ENCODE measurements at regions not wholly inside any gene's neighbourhood (a gene's known extent, or its start where the extent isn't known, plus 50 kb on each side); places are given as distances from the start of the nearest gene placed in this dataset.

DNA sequence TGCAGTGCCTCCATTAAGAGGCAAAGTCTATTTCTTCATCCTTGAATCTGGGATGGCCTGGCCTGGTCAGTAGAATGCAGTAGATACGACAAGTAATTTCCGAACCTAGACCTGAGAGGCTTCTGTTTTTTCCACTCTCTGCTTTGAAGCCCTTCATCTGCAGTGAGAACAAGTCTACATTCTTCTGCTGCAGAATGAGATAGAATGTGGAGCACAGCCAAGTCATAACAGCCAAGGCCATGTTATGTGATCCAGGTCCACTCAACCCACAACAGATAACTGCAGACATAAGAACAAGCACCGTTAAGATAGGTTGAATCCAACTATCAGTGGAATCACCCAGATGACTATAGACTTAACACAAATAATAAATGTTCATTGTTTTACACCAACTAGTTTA lies 1297.7 kb downstream of the C4orf33 start:
- intact Hi-C loops (cut with DNase I), result no loop called here
- H3K27me3 ChIP-seq, result no peaks in the 10 kb centered on the region
- H3K36me3 ChIP-seq, result no peaks in the 10 kb centered on the region
- no peak overlapping the region for H3K4me3 ChIP-seq
- H3K4me1 ChIP-seq, result no peaks in the 10 kb centered on the region
- TF ChIP-seq POLR2A (IDR thresholded peaks at IDR 0.05) (no peak), CTCF (IDR thresholded peaks at IDR 0.05) (no peak)
- DNase-seq, result no peak
- H3K27ac ChIP-seq, result no peak overlapping the region
- no peaks in the 10 kb centered on the region for H3K9me3 ChIP-seq
- 66 to 79% methylated on average over 3 of the region's 3 CpGs for WGBS, 2 donors

GRCh38 chr4:130395871-130396270 lies 1299.9 kb downstream of the C4orf33 start:
- H3K27me3 ChIP-seq, result no peaks in the 10 kb centered on the region
- H3K36me3 ChIP-seq, result no peaks in the 10 kb centered on the region
- TF ChIP-seq POLR2A (IDR thresholded peaks at IDR 0.05), result no peak
- no peak for TF ChIP-seq CTCF (IDR thresholded peaks at IDR 0.05)
- intact Hi-C loops (cut with DNase I), result no loop called here
- DNase-seq, result no peak
- H3K9me3 ChIP-seq, result no peaks in the 10 kb centered on the region
- H3K4me1 ChIP-seq, result no peaks in the 10 kb centered on the region
- H3K27ac ChIP-seq, result no peak overlapping the region
- no peak overlapping the region for H3K4me3 ChIP-seq
- 33 to 39% methylated on average over 2 of the region's 2 CpGs for WGBS, 2 donors

DNA sequence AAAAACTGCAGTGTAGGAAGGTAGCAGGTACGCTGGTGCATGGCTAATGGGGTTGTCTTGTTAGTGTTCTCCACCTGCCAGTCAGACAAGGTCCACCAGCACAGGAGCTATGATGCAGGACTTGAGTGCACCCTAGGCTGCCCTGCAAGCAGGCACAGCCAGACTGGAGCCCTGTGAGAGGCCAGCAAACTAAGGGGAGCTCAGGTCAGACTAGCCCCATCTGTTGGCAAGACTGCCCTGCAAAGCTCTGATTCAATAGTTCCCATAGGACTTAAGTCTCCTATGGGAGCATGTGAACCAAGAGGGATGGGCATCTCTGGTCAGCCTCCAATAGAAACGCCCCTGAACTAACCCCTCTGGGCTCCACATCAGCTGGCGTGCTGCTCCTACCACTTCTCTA lies 1307.3 kb downstream of the C4orf33 start:
- WGBS, 2 donors, result 44 to 53% methylated on average over 3 of the region's 3 CpGs
- TF ChIP-seq POLR2A (IDR thresholded peaks at IDR 0.05) (no peak), CTCF (IDR thresholded peaks at IDR 0.05) (no peak)
- intact Hi-C loops (cut with DNase I), result no loop called here
- Histone ChIP-seq H3K4me1 (no peaks in the 10 kb centered on the region), H3K9me3 (no peaks in the 10 kb centered on the region), H3K36me3 (no peaks in the 10 kb centered on the region), H3K4me3 (no peak overlapping the region), H3K27ac (no peak overlapping the region), H3K27me3 (no peaks in the 10 kb centered on the region)
- no peak for DNase-seq

DNA sequence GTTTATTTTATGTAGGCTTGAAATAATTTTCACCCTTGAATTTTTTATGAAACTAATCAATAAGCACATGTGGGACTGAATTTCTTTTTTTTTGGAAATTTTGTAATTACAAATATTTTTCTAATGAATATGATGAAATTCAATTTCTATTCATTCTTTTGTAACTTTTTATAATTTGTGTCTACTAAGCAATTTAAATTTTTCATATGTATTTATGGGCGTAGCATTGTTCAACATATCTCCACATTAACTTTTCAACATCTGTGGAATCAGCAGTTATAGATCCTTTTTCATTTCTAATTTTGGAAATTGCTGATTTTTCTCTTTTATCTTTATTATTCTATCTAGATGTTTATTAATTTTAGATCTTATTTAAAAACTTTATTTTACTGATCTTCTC lies 1320.3 kb downstream of the C4orf33 start:
- intact Hi-C loops (cut with DNase I), result no loop called here
- Histone ChIP-seq H3K4me1 (no peaks in the 10 kb centered on the region), H3K36me3 (no peaks in the 10 kb centered on the region), H3K4me3 (no peak overlapping the region), H3K9me3 (no peaks in the 10 kb centered on the region), H3K27ac (no peak overlapping the region), H3K27me3 (no peaks in the 10 kb centered on the region)
- no peak for DNase-seq
- TF ChIP-seq POLR2A (IDR thresholded peaks at IDR 0.05) (no peak), CTCF (IDR thresholded peaks at IDR 0.05) (no peak)
- 68 to 75% methylated on average over 1 of the region's 1 CpG for WGBS, 2 donors

DNA sequence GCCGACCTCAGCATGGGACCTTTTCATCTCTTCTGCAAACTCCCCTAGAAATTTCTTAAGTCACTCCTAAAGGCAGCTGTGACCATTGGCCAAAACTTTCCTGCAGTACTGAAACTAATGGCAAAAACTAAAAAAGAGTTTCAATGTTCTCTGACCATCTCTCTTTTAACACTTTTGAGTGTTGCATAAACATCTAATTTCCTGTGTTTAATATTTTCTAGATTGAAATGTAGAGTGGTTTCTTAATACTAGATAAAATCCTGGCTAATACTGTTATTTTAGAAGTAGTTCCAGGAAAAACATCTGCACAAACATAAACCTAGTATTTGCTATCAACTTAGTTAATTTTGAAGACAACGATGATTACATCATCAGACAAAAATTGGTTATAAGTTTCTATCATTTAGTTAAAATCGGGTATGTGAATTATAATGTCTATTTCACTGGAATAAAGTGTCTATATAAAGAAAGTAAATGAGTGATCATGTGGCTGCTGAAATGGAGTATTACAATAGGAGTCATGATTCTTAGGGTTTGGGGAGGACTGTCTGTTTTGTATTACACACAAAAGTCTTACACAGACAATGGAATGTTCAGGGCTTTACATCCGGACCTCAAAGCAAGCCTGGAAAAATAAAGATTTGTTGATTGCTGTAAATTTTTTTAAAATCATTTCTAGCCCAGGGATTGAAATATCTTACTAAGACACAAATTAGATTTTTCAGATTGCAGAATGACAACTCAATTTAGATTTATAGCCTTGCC lies 1323.4 kb downstream of the C4orf33 start:
- no peak overlapping the region for H3K27ac ChIP-seq
- TF ChIP-seq POLR2A (IDR thresholded peaks at IDR 0.05), result no peak
- no peak for TF ChIP-seq CTCF (IDR thresholded peaks at IDR 0.05)
- no peak for DNase-seq
- H3K27me3 ChIP-seq, result no peaks in the 10 kb centered on the region
- no peaks in the 10 kb centered on the region for H3K36me3 ChIP-seq
- intact Hi-C loops (cut with DNase I), result no loop called here
- no peak overlapping the region for H3K4me3 ChIP-seq
- H3K9me3 ChIP-seq, result no peaks in the 10 kb centered on the region
- no peaks in the 10 kb centered on the region for H3K4me1 ChIP-seq
- WGBS, 2 donors, result 32 to 37% methylated on average over 4 of the region's 4 CpGs
